GM12878 (cell line): ENCODE measurements at regions not wholly inside any gene's neighbourhood (a gene's known extent, or its start where the extent isn't known, plus 50 kb on each side); places are given as distances from the start of the nearest gene placed in this dataset.

Experiments used
- ATAC-seq: fragments of 200-7000 bp; cut with Tn5 transposase; 3 replicates; pipeline ENCODE4 v1.9.1; 2020; ENCODE audit warnings: mild to moderate bottlenecking, moderate library complexity
- BruUV-seq: library from RNA; stranded (reverse); fragments of 400-500 nt; replicated peaks from 2 replicates; lab custom pipeline; 2021; lab: Mats Ljungman, UMichigan
- CTCF ChIA-PET: fragments of 300-600 bp; sonication (Branson Sonifier 250); formaldehyde crosslinking; extraction: SDS; loops from one replicate; lab custom pipeline; 2021; ENCODE audit warnings: inconsistent platforms; lab: Yijun Ruan, JAX
- POLR2A ChIA-PET: fragments of 350-600 bp; formaldehyde crosslinking; extraction: SDS; loops from one replicate; lab custom pipeline; 2021; ENCODE audit warnings: inconsistent platforms; lab: Charles Lee
- RAD21 ChIA-PET: fragments of 300-600 bp; sonication (Branson Sonifier 250); formaldehyde crosslinking; loops from one replicate; lab custom pipeline; 2023; ENCODE audit warnings: antibody characterized with exemption; ENCODE audit not compliant: unreplicated experiment; lab: Charles Lee
- SMC1A ChIA-PET: fragments of 300-600 bp; sonication (Branson Sonifier 250); formaldehyde crosslinking; loops from one replicate; lab custom pipeline; 2023; ENCODE audit not compliant: unreplicated experiment, uncharacterized antibody; lab: Charles Lee
- DNase-seq: peaks from one replicate; pipeline ENCODE4 v3.0.0-alpha.2; 2011; ENCODE audit warnings: low read depth, low spot score
- FAIRE-seq: peaks from 3 replicates; lab custom pipeline; 2011; peaks lifted over from hg19 to GRCh38; lab: Jason Lieb, UNC
- H2AFZ ChIP-seq: 2 replicates; pipeline ENCODE4 v1.6.0; 2011; ENCODE audit warnings: low read depth, low read length, control low read depth; ENCODE audit not compliant: control insufficient read depth
- H3K27ac ChIP-seq: 2 replicates; pipeline ENCODE4 v1.5.1; 2011; ENCODE audit warnings: control low read depth; ENCODE audit not compliant: control insufficient read depth, insufficient read depth
- H3K27me3 ChIP-seq, 2 experiments: replicated peaks in 1 of 2; 2 replicates each; pipeline versions ENCODE4 v1.6.0 to v1.6.1; 2011; ENCODE audit warnings: low read length in 1 of 2; ENCODE audit not compliant: control insufficient read depth in 2 of 2, insufficient read depth in 2 of 2
- H3K36me3 ChIP-seq, 2 experiments: 2 replicates each; pipeline ENCODE4 v1.5.1; 2011; ENCODE audit warnings: low read length in 1 of 2; ENCODE audit not compliant: control insufficient read depth in 2 of 2, insufficient read depth in 2 of 2
- H3K4me1 ChIP-seq: 2 replicates; pipeline ENCODE4 v1.6.1; 2011; ENCODE audit warnings: mild to moderate bottlenecking, low read length, moderate library complexity, mixed read lengths; ENCODE audit not compliant: control insufficient read depth, insufficient read depth
- H3K4me2 ChIP-seq: 2 replicates; pipeline ENCODE4 v1.6.0; 2011; ENCODE audit warnings: control low read depth; ENCODE audit not compliant: control insufficient read depth, insufficient read depth
- H3K4me3 ChIP-seq: fragments of 200-600 bp; sonication (generic); 2 replicates; pipeline ENCODE4 v1.5.1; 2016
- H3K79me2 ChIP-seq: 2 replicates; pipeline ENCODE4 v1.6.0; 2011; ENCODE audit warnings: low read length; ENCODE audit not compliant: control insufficient read depth, insufficient read depth
- H3K9ac ChIP-seq: 2 replicates; pipeline ENCODE4 v1.8.0; 2011; ENCODE audit warnings: low read length, control low read depth, mixed read lengths; ENCODE audit not compliant: control insufficient read depth, insufficient read depth
- H3K9me3 ChIP-seq: replicated peaks from 3 replicates; pipeline ENCODE4 v1.5.1; 2011; ENCODE audit warnings: mild to moderate bottlenecking, low read length; ENCODE audit not compliant: control insufficient read depth, insufficient read depth
- H4K20me1 ChIP-seq: 2 replicates; pipeline ENCODE4 v1.6.0; 2011; ENCODE audit not compliant: control insufficient read depth, insufficient read depth
- ATF2 ChIP-seq: IDR thresholded peaks from 2 replicates; pipeline ENCODE4 v1.6.1; 2012; ENCODE audit warnings: low read length, inconsistent platforms
- ATF7 ChIP-seq: fragments of 450-650 bp; IDR thresholded peaks from 2 replicates; pipeline ENCODE4 v1.6.1; 2016; ENCODE audit warnings: low read depth, mild to moderate bottlenecking
- BCL11A ChIP-seq: IDR thresholded peaks from 2 replicates; pipeline ENCODE4 v1.6.1; 2011; ENCODE audit warnings: low read depth, low read length
- BCLAF1 ChIP-seq: fragments of 450-650 bp; IDR thresholded peaks from 2 replicates; pipeline ENCODE4 v1.6.1; 2017; ENCODE audit warnings: antibody characterized with exemption, mild to moderate bottlenecking, moderate library complexity
- CHD2 ChIP-seq: IDR thresholded peaks from 2 replicates; pipeline ENCODE4 v1.6.1; 2011; ENCODE audit warnings: low read depth, low read length, improper control_type of control experiment, borderline replicate concordance
- CREB1 ChIP-seq: IDR thresholded peaks from 2 replicates; pipeline ENCODE4 v1.6.1; 2012; ENCODE audit warnings: low read depth, mild to moderate bottlenecking, inconsistent platforms
- FOXM1 ChIP-seq: IDR thresholded peaks from 2 replicates; pipeline ENCODE4 v1.6.1; 2012; ENCODE audit warnings: low read depth, mild to moderate bottlenecking, inconsistent platforms, low read length, moderate library complexity
- IKZF1 ChIP-seq: fragments of 450-650 bp; conservative IDR thresholded peaks from 2 replicates; pipeline ENCODE4 v1.6.1; 2017; ENCODE audit warnings: antibody characterized with exemption, mild to moderate bottlenecking
- IKZF2 ChIP-seq, 2 experiments: fragments of 450-650 bp; IDR thresholded peaks; 2 replicates each; pipeline ENCODE4 v1.6.1; 2017; ENCODE audit warnings: mild to moderate bottlenecking in 2 of 2, moderate library complexity in 2 of 2
- LARP7 ChIP-seq: fragments of 450-650 bp; IDR thresholded peaks from 2 replicates; pipeline ENCODE4 v1.6.1; 2017; ENCODE audit warnings: mild to moderate bottlenecking
- MEF2A ChIP-seq: IDR thresholded peaks from 2 replicates; pipeline ENCODE4 v1.6.1; 2011; ENCODE audit warnings: low read depth, mild to moderate bottlenecking, low read length, moderate library complexity; ENCODE audit not compliant: insufficient read depth
- MEF2B ChIP-seq: fragments of 450-650 bp; IDR thresholded peaks from 2 replicates; pipeline ENCODE4 v1.6.1; 2018; ENCODE audit warnings: mild to moderate bottlenecking, moderate library complexity; ENCODE audit not compliant: partially characterized antibody, poor library complexity, severe bottlenecking
- MLLT1 ChIP-seq: fragments of 450-650 bp; IDR thresholded peaks from 2 replicates; pipeline ENCODE4 v1.6.1; 2016; ENCODE audit warnings: mild to moderate bottlenecking
- MTA2 ChIP-seq: fragments of 450-650 bp; IDR thresholded peaks from 2 replicates; pipeline ENCODE4 v1.6.1; 2016; ENCODE audit warnings: low read depth, mild to moderate bottlenecking, moderate library complexity
- NFIC ChIP-seq: IDR thresholded peaks from 2 replicates; pipeline ENCODE4 v1.6.1; 2012; ENCODE audit warnings: low read depth, mild to moderate bottlenecking, inconsistent platforms, low read length, moderate library complexity
- TCF7 ChIP-seq: IDR thresholded peaks from 2 replicates; pipeline ENCODE4 v1.6.1; 2014; ENCODE audit warnings: antibody characterized with exemption, borderline replicate concordance
- ZBED1 ChIP-seq: IDR thresholded peaks from 2 replicates; pipeline ENCODE4 v1.6.1; 2016; ENCODE audit warnings: borderline replicate concordance
- ZNF217 ChIP-seq: fragments of 450-650 bp; IDR thresholded peaks from 2 replicates; pipeline ENCODE4 v1.6.1; 2017; ENCODE audit warnings: antibody characterized with exemption, mild to moderate bottlenecking
- WGBS: methylation state at CpG from one replicate; pipeline ENCODE4 v1.1.6; 2016; ENCODE audit warnings: low lambda C conversion rate; ENCODE audit not compliant: insufficient replicate concordance, insufficient coverage; ENCODE audit errors: missing lambda C conversion rate; 5-methylcytosine and 5-hydroxymethylcytosine counted together
- in situ Hi-C: fragments of 300-500 bp; cut with MboI; formaldehyde crosslinking; loops from 9 replicates; pipeline ENCODE4 v1.14.3; 2018; ENCODE audit warnings: mixed read lengths
- intact Hi-C: fragments of 100-400 bp; cut with micrococcal nuclease; formaldehyde crosslinking; loops from one replicate; pipeline ENCODE4 v1.14.2; 2022; ENCODE audit not compliant: unreplicated experiment

GRCh38 chr5:68369457-68370125 is 154.0 kb downstream of the PIK3R1 start:
- intact Hi-C loops (no loop called here), in situ Hi-C loops (no loop called here)
- Histone ChIP-seq H3K4me2 (peak overlapping the region; percentile 77), H3K79me2 (no peaks in the 10 kb centered on the region), H3K4me3 (peak overlapping the region; percentile 19; the same call in 1 of the 2 replicates), H3K36me3 (no peaks in the 10 kb centered on the region), H2AFZ (peak overlapping the region; percentile 5), H3K27ac (peak overlapping the region; percentile 60), H3K9me3 (no peaks in the 10 kb centered on the region), H4K20me1 (no peaks in the 10 kb centered on the region), H3K9ac (peak overlapping the region; percentile 32), H3K27me3 (no peaks in the 10 kb centered on the region), H3K4me1 (peaks cover 42% of the 10 kb centered on the region)
- SMC1A ChIA-PET: interaction anchor here (0.6 to 5.3 kb wide), 17 partner anchors 9 to 86 kb away, joined by 3 to 36 read pairs (median 4); no protein-coding TSS in a partner anchor
- FAIRE-seq (no peak), DNase-seq (peak; percentile 54), ATAC-seq (peak; percentile 92)
- 29% methylated on average over 7 of the region's 7 CpGs for WGBS
- POLR2A ChIA-PET: interaction anchor here (1.0 to 1.8 kb wide), 2 partner anchors 27 to 35 kb away, joined by 3 to 8 read pairs; no protein-coding TSS in a partner anchor
- RAD21 ChIA-PET: interaction anchor here (1.0 to 2.0 kb wide), 6 partner anchors 9 to 83 kb away, joined by 3 to 9 read pairs (median 4); no protein-coding TSS in a partner anchor
- CTCF ChIA-PET: interaction anchor here (1.0 to 2.7 kb wide), 5 partner anchors 9 to 83 kb away, joined by 3 to 17 read pairs (median 4); no protein-coding TSS in a partner anchor
- no TSS peak for BruUV-seq
- TF ChIP-seq MTA2 (peak; percentile 48; the same call in 1 of the 2 replicates), BCLAF1 (no peak), ZNF217 (0 out of 2 replicates have a peak, but pooled peaks have one; percentile 20), CREB1 (peak; percentile 37; the same call in 1 of the 2 replicates), LARP7 (no peak), CHD2 (peak; percentile 75; the same call in 1 of the 2 replicates), TCF7 (no peak), MEF2A (peak; percentile 92), IKZF2 (IDR thresholded peaks at IDR 0.05) (peak; percentile 75 to 81; a peak in 3 of 4 replicates), MLLT1 (0 out of 2 replicates have a peak, but pooled peaks have one; percentile 18), BCL11A (peak; percentile 36; the same call in 1 of the 2 replicates), ATF7 (peak; percentile 52; the same call in 1 of the 2 replicates), ATF2 (peak; percentile 74), MEF2B (peak; percentile 84), NFIC (peak; percentile 87), FOXM1 (peak; percentile 66; the same call in 1 of the 2 replicates), ZBED1 (peak; percentile 61; the same call in 1 of the 2 replicates), IKZF1 (0 out of 2 replicates have a peak, but pooled peaks have one; percentile 26)
